H1 (cell line): ENCODE measurements at regions not wholly inside any gene's neighbourhood (a gene's known extent, or its start where the extent isn't known, plus 50 kb on each side); places are given as distances from the start of the nearest gene placed in this dataset.

Experiments used
- CTCF ChIA-PET: fragments of 300-600 bp; sonication (Branson Sonifier 250); formaldehyde crosslinking; loops from one replicate; lab custom pipeline; 2021; ENCODE audit not compliant: partially characterized antibody; lab: Charles Lee
- POLR2A ChIA-PET: fragments of 300-600 bp; sonication (Branson Sonifier 250); formaldehyde crosslinking; loops from one replicate; lab custom pipeline; 2021; ENCODE audit warnings: inconsistent platforms; ENCODE audit not compliant: partially characterized antibody; lab: Charles Lee
- DNase-seq, 2 experiments: peaks; one replicate each; pipeline versions ENCODE4 v3.0.0 to v3.0.0-alpha.2; 2010 to 2022; ENCODE audit warnings: low spot score in 2 of 2, low read depth in 1 of 2, mixed read lengths in 1 of 2
- FAIRE-seq: peaks from 2 replicates; lab custom pipeline; 2011; peaks lifted over from hg19 to GRCh38; lab: Jason Lieb, UNC
- H2AFZ ChIP-seq: 2 replicates; pipeline ENCODE4 v1.8.1; 2012; ENCODE audit warnings: low read length, inconsistent platforms
- H2AK5ac ChIP-seq: 2 replicates; pipeline ENCODE4 v1.6.1; 2013; ENCODE audit warnings: low read depth, low read length
- H2BK120ac ChIP-seq: replicated peaks from 2 replicates; pipeline ENCODE3; 2013; ENCODE audit warnings: low read depth, low read length, inconsistent platforms
- H2BK12ac ChIP-seq: 2 replicates; pipeline ENCODE4 v1.6.1; 2013; ENCODE audit warnings: low read depth, low read length
- H2BK15ac ChIP-seq: 2 replicates; pipeline ENCODE4 v1.6.1; 2013; ENCODE audit warnings: low read length
- H2BK20ac ChIP-seq: 2 replicates; pipeline ENCODE4 v1.6.1; 2013; ENCODE audit warnings: low read length
- H2BK5ac ChIP-seq: 2 replicates; pipeline ENCODE4 v1.6.1; 2013; ENCODE audit warnings: low read depth, low read length
- H3K14ac ChIP-seq: 2 replicates; pipeline ENCODE4 v1.6.1; 2013; ENCODE audit warnings: inconsistent platforms; ENCODE audit not compliant: insufficient read length
- H3K18ac ChIP-seq: 2 replicates; pipeline ENCODE4 v1.6.1; 2013; ENCODE audit warnings: low read length; ENCODE audit errors: extremely low read depth
- H3K23ac ChIP-seq: 2 replicates; pipeline ENCODE4 v1.6.1; 2013; ENCODE audit warnings: inconsistent platforms; ENCODE audit not compliant: insufficient read length
- H3K23me2 ChIP-seq: 2 replicates; pipeline ENCODE4 v1.6.1; 2013; ENCODE audit warnings: low read depth, low read length
- H3K27ac ChIP-seq: 2 replicates; pipeline ENCODE4 v1.6.1; 2011; ENCODE audit warnings: low read depth, low read length, inconsistent platforms
- H3K27me3 ChIP-seq, 4 experiments: replicated peaks in 1 of 4; 1 replicate in 1 of 4; 2 replicates in 3 of 4; pipeline versions ENCODE4 v1.6.1 to v1.8.1; 2011 to 2013; ENCODE audit warnings: low read length in 3 of 4, mild to moderate bottlenecking in 3 of 4, inconsistent platforms in 2 of 4, mixed read lengths in 2 of 4, moderate library complexity in 1 of 4; ENCODE audit not compliant: control insufficient read depth in 3 of 4, insufficient read depth in 3 of 4; ENCODE audit errors: extremely low read depth in 1 of 4
- H3K36me3 ChIP-seq, 4 experiments: 2 replicates each; pipeline versions ENCODE4 v1.6.1 to v1.8.1; 2011 to 2013; ENCODE audit warnings: mild to moderate bottlenecking in 4 of 4, low read length in 3 of 4, moderate library complexity in 2 of 4, control low read depth in 1 of 4, inconsistent platforms in 1 of 4; ENCODE audit not compliant: insufficient read depth in 4 of 4, control insufficient read depth in 2 of 4
- H3K4ac ChIP-seq: replicated peaks from 2 replicates; pipeline ENCODE3; 2013; ENCODE audit warnings: low read length, low read depth, mixed read lengths, inconsistent platforms; ENCODE audit not compliant: insufficient read length
- H3K4me1 ChIP-seq, 4 experiments: replicated peaks in 1 of 4; 1 replicate in 1 of 4; 2 replicates in 3 of 4; pipeline versions ENCODE4 v1.6.1 to v1.8.1; 2011 to 2013; ENCODE audit warnings: low read length in 3 of 4, inconsistent platforms in 2 of 4, mixed read lengths in 1 of 4; ENCODE audit not compliant: insufficient read depth in 4 of 4, control insufficient read depth in 3 of 4
- H3K4me2 ChIP-seq, 2 experiments: 2 replicates each; pipeline versions ENCODE4 v1.6.1 to v1.8.1; 2011 to 2013; ENCODE audit warnings: low read depth in 2 of 2, low read length in 2 of 2, control low read depth in 1 of 2, inconsistent platforms in 1 of 2, mild to moderate bottlenecking in 1 of 2; ENCODE audit not compliant: insufficient read depth in 1 of 2
- H3K4me3 ChIP-seq, 4 experiments: fragments of 200-600, 300-600 bp in 1 of 4; sonication (generic), shearing (Covaris generic), sonication (Bioruptor Twin) in 1 of 4; 2 replicates each; pipeline versions ENCODE4 v1.5.1 to v1.8.1; 2011 to 2016; ENCODE audit warnings: low read length in 4 of 4, low read depth in 3 of 4, control low read depth in 2 of 4, inconsistent platforms in 2 of 4, mild to moderate bottlenecking in 2 of 4, mixed read lengths in 1 of 4, moderate library complexity in 1 of 4; ENCODE audit not compliant: insufficient read depth in 2 of 4; ENCODE audit errors: extremely low read depth in 1 of 4
- H3K56ac ChIP-seq: replicated peaks from 2 replicates; pipeline ENCODE3; 2013; ENCODE audit warnings: low read depth, mild to moderate bottlenecking, mixed read lengths, low read length, inconsistent platforms; ENCODE audit not compliant: insufficient read length
- H3K79me1 ChIP-seq: 2 replicates; pipeline ENCODE4 v1.6.1; 2013; ENCODE audit warnings: low read depth, low read length, control low read depth
- H3K79me2 ChIP-seq, 2 experiments: 2 replicates each; pipeline versions ENCODE4 v1.6.1 to v1.8.1; 2012 to 2013; ENCODE audit warnings: low read length in 2 of 2, mild to moderate bottlenecking in 2 of 2, inconsistent platforms in 1 of 2; ENCODE audit not compliant: insufficient read depth in 2 of 2, control insufficient read depth in 1 of 2
- H3K9ac ChIP-seq, 4 experiments: replicated peaks in 1 of 4; 1 replicate in 1 of 4; 2 replicates in 3 of 4; pipeline versions ENCODE4 v1.6.1 to v1.8.1; 2011 to 2013; ENCODE audit warnings: low read depth in 3 of 4, low read length in 3 of 4, control low read depth in 2 of 4, mild to moderate bottlenecking in 2 of 4, moderate library complexity in 2 of 4, inconsistent platforms in 1 of 4; ENCODE audit errors: extremely low read depth in 1 of 4
- H3K9me3 ChIP-seq, 2 experiments: 2 replicates each; pipeline versions ENCODE4 v1.6.1 to v1.8.1; 2012 to 2013; ENCODE audit warnings: mild to moderate bottlenecking in 2 of 2, moderate library complexity in 2 of 2, control low read depth in 1 of 2, inconsistent platforms in 1 of 2, low read depth in 1 of 2, low read length in 1 of 2, mixed read lengths in 1 of 2; ENCODE audit not compliant: insufficient read depth in 2 of 2
- H4K20me1 ChIP-seq, 2 experiments: replicated peaks in 1 of 2; 2 replicates each; pipeline versions ENCODE3 to v1.8.1; 2011 to 2013; ENCODE audit warnings: inconsistent platforms in 2 of 2, low read length in 2 of 2, mild to moderate bottlenecking in 1 of 2; ENCODE audit not compliant: insufficient read depth in 2 of 2, control insufficient read depth in 1 of 2
- H4K5ac ChIP-seq: 2 replicates; pipeline ENCODE4 v1.6.1; 2013; ENCODE audit warnings: low read length, low read depth, mixed read lengths, inconsistent platforms; ENCODE audit not compliant: insufficient read length
- H4K8ac ChIP-seq: 2 replicates; pipeline ENCODE4 v1.8.0; 2013; ENCODE audit warnings: mild to moderate bottlenecking, moderate library complexity, low read length, inconsistent platforms; ENCODE audit not compliant: insufficient read depth; ENCODE audit errors: extremely low read depth
- H4K91ac ChIP-seq: replicated peaks from 2 replicates; pipeline ENCODE3; 2013; ENCODE audit warnings: low read length, mixed read lengths, inconsistent platforms; ENCODE audit not compliant: insufficient read length
- ASH2L ChIP-seq: fragments of 200-600, 300-600 bp; sonication (generic); IDR thresholded peaks from one replicate; pipeline ENCODE4 v1.7.1; 2017; ENCODE audit warnings: low read length
- BACH1 ChIP-seq: IDR thresholded peaks from 2 replicates; pipeline ENCODE4 v1.6.1; 2012; ENCODE audit warnings: low read length, improper control_type of control experiment
- EZH2 ChIP-seq: fragments of 200-600 bp; sonication (generic); IDR thresholded peaks from 2 replicates; pipeline ENCODE4 v1.7.1; 2012; ENCODE audit warnings: low read depth, mild to moderate bottlenecking, moderate library complexity, low read length, inconsistent platforms; ENCODE audit not compliant: severe bottlenecking
- GTF2F1 ChIP-seq: IDR thresholded peaks from 2 replicates; pipeline ENCODE4 v1.6.1; 2012; ENCODE audit warnings: low read depth, low read length, improper control_type of control experiment, borderline replicate concordance
- HDAC2 ChIP-seq, 2 experiments: fragments of 300-600 bp in 1 of 2; sonication (generic) in 1 of 2; IDR thresholded peaks; 2 replicates each; pipeline ENCODE4 v1.6.1; 2011 to 2012; ENCODE audit warnings: low read depth in 2 of 2, low read length in 2 of 2, mild to moderate bottlenecking in 2 of 2, moderate library complexity in 2 of 2, borderline replicate concordance in 1 of 2, inconsistent platforms in 1 of 2
- JUN ChIP-seq: IDR thresholded peaks from 2 replicates; pipeline ENCODE4 v1.6.1; 2011; ENCODE audit warnings: low read depth, mild to moderate bottlenecking, improper control_type of control experiment, low read length
- POLR2AphosphoS5 ChIP-seq: IDR thresholded peaks from 2 replicates; pipeline ENCODE4 v1.6.1; 2011; ENCODE audit warnings: low read depth, low read length
- RBBP5 ChIP-seq: IDR thresholded peaks from 2 replicates; pipeline ENCODE4 v1.7.1; 2012; ENCODE audit warnings: low read depth, mild to moderate bottlenecking, inconsistent platforms, low read length, moderate library complexity, borderline replicate concordance
- RNF2 ChIP-seq: fragments of 200-900, 300-1000 bp; sonication (generic); IDR thresholded peaks from 2 replicates; pipeline ENCODE4 v1.7.1; 2016; ENCODE audit warnings: borderline replicate concordance, low read depth, mild to moderate bottlenecking, antibody characterized with exemption, low read length; ENCODE audit not compliant: poor library complexity, severe bottlenecking; ENCODE audit errors: missing control alignments
- SAP30 ChIP-seq: fragments of 300-600 bp; sonication (generic); IDR thresholded peaks from 2 replicates; pipeline ENCODE4 v1.7.1; 2012; ENCODE audit warnings: low read length, moderate library complexity, mild to moderate bottlenecking, inconsistent platforms; ENCODE audit not compliant: insufficient read depth, insufficient replicate concordance
- SRF ChIP-seq: IDR thresholded peaks from 2 replicates; pipeline ENCODE4 v1.6.1; 2011; ENCODE audit warnings: mild to moderate bottlenecking, low read depth, low read length, moderate library complexity
- TAF1 ChIP-seq: IDR thresholded peaks from 2 replicates; pipeline ENCODE4 v1.6.1; 2011; ENCODE audit warnings: mild to moderate bottlenecking, low read depth, low read length
- TAF7 ChIP-seq: optimal IDR thresholded peaks from 2 replicates; pipeline ENCODE3; 2011; ENCODE audit warnings: low read depth, mild to moderate bottlenecking, inconsistent platforms, low read length, moderate library complexity, borderline replicate concordance
- TBP ChIP-seq: IDR thresholded peaks from 2 replicates; pipeline ENCODE4 v1.6.1; 2011; ENCODE audit warnings: low read depth, low read length, improper control_type of control experiment
- TCF12 ChIP-seq: IDR thresholded peaks from 2 replicates; pipeline ENCODE4 v1.6.1; 2011; ENCODE audit warnings: low read depth, mild to moderate bottlenecking, low read length
- WGBS, 2 experiments: shearing (Covaris generic) in 1 of 2; methylation state at CpG; one replicate each; pipeline versions ENCODE4 v1.1.6 to v1.1.7; 2013 to 2015; ENCODE audit warnings: low lambda C conversion rate in 2 of 2, mixed read lengths in 2 of 2, inconsistent platforms in 1 of 2, low coverage in 1 of 2, missing lambda C conversion rate in 1 of 2; ENCODE audit not compliant: insufficient replicate concordance in 2 of 2, insufficient coverage in 1 of 2, insufficient read length in 1 of 2; ENCODE audit errors: extremely low coverage in 1 of 2, missing lambda C conversion rate in 1 of 2; 5-methylcytosine and 5-hydroxymethylcytosine counted together

DNA sequence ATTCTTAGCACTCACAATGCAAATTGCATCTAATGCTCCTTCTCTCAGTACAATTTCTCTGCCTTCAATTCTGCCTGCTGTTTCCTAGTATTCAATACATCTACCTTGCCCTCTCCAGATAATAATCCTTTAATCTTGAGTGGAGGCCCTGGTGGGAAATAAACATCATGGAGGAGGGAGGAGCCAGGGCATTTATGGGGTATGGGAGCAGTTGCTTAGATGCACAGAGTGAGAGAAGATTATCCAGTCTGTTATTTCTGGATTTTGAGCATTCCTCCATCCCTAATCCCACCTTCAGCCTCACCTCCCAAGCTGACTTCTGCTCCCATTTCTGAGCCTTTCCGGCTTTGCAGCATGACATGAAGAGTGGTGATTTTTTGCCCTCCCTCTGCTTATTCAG, 127.9 kb upstream of the PPP3CA start:
- H3K4me3 ChIP-seq: no peak overlapping the region
- no peaks in the 10 kb centered on the region for H3K79me2 ChIP-seq
- no peak overlapping the region for H2BK120ac ChIP-seq
- H3K14ac ChIP-seq: no peak overlapping the region
- no peak overlapping the region for H4K8ac ChIP-seq
- no peaks in the 10 kb centered on the region for H3K27me3 ChIP-seq
- H4K5ac ChIP-seq: no peak overlapping the region
- no peak overlapping the region for H3K23ac ChIP-seq
- no peaks in the 10 kb centered on the region for H3K36me3 ChIP-seq
- H2AK5ac ChIP-seq: no peak overlapping the region
- no peaks in the 10 kb centered on the region for H3K23me2 ChIP-seq
- H4K91ac ChIP-seq: no peak overlapping the region
- H3K79me1 ChIP-seq: no peaks in the 10 kb centered on the region
- no peak overlapping the region for H2BK5ac ChIP-seq
- no peaks in the 10 kb centered on the region for H4K20me1 ChIP-seq
- CTCF ChIA-PET: no interaction called here
- peak overlapping the region; percentile 81 for H2AFZ ChIP-seq
- H3K4me2 ChIP-seq: no peak overlapping the region
- no peaks in the 10 kb centered on the region for H3K9me3 ChIP-seq
- 84% methylated on average over 1 of the region's 1 CpG; no CpG with 5 or more reads in 1 of the 2 experiments for WGBS, 2 experiments
- H3K4me1 ChIP-seq: no peaks in the 10 kb centered on the region
- H3K9ac ChIP-seq: no peak overlapping the region
- POLR2A ChIA-PET: no interaction called here
- no peak for FAIRE-seq
- no peak for DNase-seq
- H3K18ac ChIP-seq: no peak overlapping the region
- H2BK20ac ChIP-seq: no peak overlapping the region
- no peak overlapping the region for H2BK15ac ChIP-seq
- no peak overlapping the region for H2BK12ac ChIP-seq
- H3K56ac ChIP-seq: no peak overlapping the region
- no peak for TF ChIP-seq JUN
- no peak for TF ChIP-seq SRF
- no peak for TF ChIP-seq EZH2
- no peak for TF ChIP-seq RNF2
- TF ChIP-seq BACH1: no peak
- TF ChIP-seq POLR2AphosphoS5: no peak
- TF ChIP-seq ASH2L: no peak
- no peak for TF ChIP-seq HDAC2 (IDR thresholded peaks at IDR 0.05; ENCODE audit: borderline replicate concordance in 1 of 2, low read depth in 2 of 2, low read length in 2 of 2)
- no peak for TF ChIP-seq TCF12
- no peak for TF ChIP-seq TAF7
- no peak for TF ChIP-seq RBBP5
- TF ChIP-seq TBP: no peak
- TF ChIP-seq SAP30: no peak
- TF ChIP-seq GTF2F1: no peak
- no peak for TF ChIP-seq TAF1
- H3K4ac ChIP-seq: no peak overlapping the region
- H3K27ac ChIP-seq: no peak overlapping the region
